Ovary (tissue), 3 donors: ENCODE measurements at regions not wholly inside any gene's neighbourhood (a gene's known extent, or its start where the extent isn't known, plus 50 kb on each side); places are given as distances from the start of the nearest gene placed in this dataset.

Source experiments
- POLR2A ChIP-seq: fragments of 450-650 bp; IDR thresholded peaks from one replicate; pipeline ENCODE4 v1.6.1; 2017; ENCODE audit warnings: antibody characterized with exemption, mild to moderate bottlenecking, moderate library complexity
- TF ChIP-seq, protein P1 (sequence below), 3 donors: fragments of 450-650 bp in 2 of 3; fragments of 200-600 bp in 1 of 3; IDR thresholded peaks; one replicate each; pipeline versions ENCODE4 v1.5.1 to v1.8.0; 2016 to 2022; ENCODE audit warnings: antibody characterized with exemption in 3 of 3, mild to moderate bottlenecking in 1 of 3
- donor health status: DM: no; HTN: no; CAD: no.

- TF ChIP-seq, protein P1, sequence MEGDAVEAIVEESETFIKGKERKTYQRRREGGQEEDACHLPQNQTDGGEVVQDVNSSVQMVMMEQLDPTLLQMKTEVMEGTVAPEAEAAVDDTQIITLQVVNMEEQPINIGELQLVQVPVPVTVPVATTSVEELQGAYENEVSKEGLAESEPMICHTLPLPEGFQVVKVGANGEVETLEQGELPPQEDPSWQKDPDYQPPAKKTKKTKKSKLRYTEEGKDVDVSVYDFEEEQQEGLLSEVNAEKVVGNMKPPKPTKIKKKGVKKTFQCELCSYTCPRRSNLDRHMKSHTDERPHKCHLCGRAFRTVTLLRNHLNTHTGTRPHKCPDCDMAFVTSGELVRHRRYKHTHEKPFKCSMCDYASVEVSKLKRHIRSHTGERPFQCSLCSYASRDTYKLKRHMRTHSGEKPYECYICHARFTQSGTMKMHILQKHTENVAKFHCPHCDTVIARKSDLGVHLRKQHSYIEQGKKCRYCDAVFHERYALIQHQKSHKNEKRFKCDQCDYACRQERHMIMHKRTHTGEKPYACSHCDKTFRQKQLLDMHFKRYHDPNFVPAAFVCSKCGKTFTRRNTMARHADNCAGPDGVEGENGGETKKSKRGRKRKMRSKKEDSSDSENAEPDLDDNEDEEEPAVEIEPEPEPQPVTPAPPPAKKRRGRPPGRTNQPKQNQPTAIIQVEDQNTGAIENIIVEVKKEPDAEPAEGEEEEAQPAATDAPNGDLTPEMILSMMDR (IDR thresholded peaks at IDR 0.05), result no peak
- TF ChIP-seq POLR2A, result no peak
Measured at GRCh38 chr3:64380546-64380945, 155.3 kb upstream of the PRICKLE2 start.
